AG04449 (cell line): ENCODE measurements at regions not wholly inside any gene's neighbourhood (a gene's known extent, or its start where the extent isn't known, plus 50 kb on each side); places are given as distances from the start of the nearest gene placed in this dataset.

Experiments
- CTCF ChIA-PET: fragments of 350-600 bp; formaldehyde crosslinking; extraction: SDS; loops from one replicate; lab custom pipeline; 2021; ENCODE audit warnings: antibody characterized with exemption; lab: Yijun Ruan, JAX
- POLR2A ChIA-PET: fragments of 400-600, 350-600 bp; formaldehyde crosslinking; extraction: SDS; loops from one replicate; lab custom pipeline; 2020; ENCODE audit warnings: antibody characterized with exemption, inconsistent platforms; lab: Yijun Ruan, JAX
- DNase-seq: peaks from one replicate; pipeline ENCODE4 v3.0.0-alpha.2; 2010; ENCODE audit warnings: low read depth, low spot score
- H3K4me3 ChIP-seq: 2 replicates; pipeline ENCODE4 v1.5.1; 2011; ENCODE audit warnings: low read depth, mild to moderate bottlenecking, control low read depth, low read length
- CTCF ChIP-seq: IDR thresholded peaks from one replicate; pipeline ENCODE4 v1.5.1; 2011; ENCODE audit warnings: mild to moderate bottlenecking, moderate library complexity, low read length, control low read depth, inconsistent platforms; ENCODE audit not compliant: insufficient read depth; ENCODE audit errors: missing control alignments

- ChIA-PET CTCF (no interaction called here), POLR2A (no interaction called here)
- no peak for DNase-seq
- no peak overlapping the region for H3K4me3 ChIP-seq
- no peak for TF ChIP-seq CTCF
Observed at GRCh38 chr2:146241023-146241422, 1603.8 kb upstream of the ACVR2A start.

GRCh38 chr2:146240391-146240790 is 1604.4 kb upstream of the ACVR2A start:
- TF ChIP-seq CTCF: no peak
- POLR2A ChIA-PET: no interaction called here
- CTCF ChIA-PET: no interaction called here
- DNase-seq: no peak
- no peak overlapping the region for H3K4me3 ChIP-seq

- no peak overlapping the region for H3K4me3 ChIP-seq
- peak; percentile 91 for DNase-seq
- ChIA-PET CTCF (no interaction called here), POLR2A (no interaction called here)
- TF ChIP-seq CTCF: no peak
Observed at GRCh38 chr2:146239392-146240135, 1605.3 kb upstream of the ACVR2A start.

- TF ChIP-seq CTCF: no peak
- H3K4me3 ChIP-seq: no peak overlapping the region
- DNase-seq: no peak
- CTCF ChIA-PET: no interaction called here
- POLR2A ChIA-PET: no interaction called here
Observed at GRCh38 chr2:146238254-146238966, 1606.4 kb upstream of the ACVR2A start.

- no peak for DNase-seq
- no peak overlapping the region for H3K4me3 ChIP-seq
- TF ChIP-seq CTCF: no peak
- ChIA-PET CTCF (interaction anchor here (1.3 kb wide), 1 partner anchor 10 kb away, joined by 3 read pairs; no protein-coding TSS in a partner anchor), POLR2A (no interaction called here)
Observed at GRCh38 chr2:146235158-146235557, 1609.7 kb upstream of the ACVR2A start.

DNA sequence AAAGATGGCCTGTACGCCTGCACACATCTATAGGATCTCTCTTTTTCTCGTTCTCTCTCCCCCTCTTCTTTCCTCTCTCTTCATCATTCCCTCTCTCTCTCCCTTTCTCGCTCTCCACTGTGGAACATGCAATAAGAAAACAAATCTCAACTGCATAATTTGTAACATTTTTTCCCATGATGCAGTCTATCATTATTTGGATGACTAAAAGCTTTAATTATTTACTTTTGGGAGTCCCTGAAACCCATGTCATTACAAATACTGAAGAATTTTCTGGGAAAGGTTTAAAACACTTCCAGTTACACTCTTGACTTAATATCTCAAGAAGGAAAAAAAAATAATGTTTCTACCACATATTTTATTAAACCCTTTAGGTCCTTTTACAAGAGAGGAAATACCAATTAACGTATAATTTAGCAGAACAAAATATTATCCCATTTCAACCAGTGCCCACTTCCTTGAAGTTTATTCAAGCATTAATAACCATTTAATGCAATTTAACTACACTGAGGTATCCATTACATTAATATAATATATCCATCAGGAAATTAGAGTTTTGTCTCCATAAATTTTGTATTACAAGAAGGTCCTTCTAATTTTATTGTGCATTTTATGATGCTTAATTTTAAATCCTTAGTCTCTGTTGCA is 1615.2 kb upstream of the ACVR2A start:
- CTCF ChIA-PET: no interaction called here
- POLR2A ChIA-PET: no interaction called here

More for the DNA sequence above, 1615.2 kb upstream of the ACVR2A start:
- no peak overlapping the region for H3K4me3 ChIP-seq
- no peak for DNase-seq
- no peak for TF ChIP-seq CTCF
